Activated CD4-positive, alpha-beta T cell treated with anti-CD3 and anti-CD28 coated beads, Interleukin-2, amount 50 U/mL, for 24 hours (primary cell): ENCODE measurements at regions not wholly inside any gene's neighbourhood (a gene's known extent, or its start where the extent isn't known, plus 50 kb on each side); places are given as distances from the start of the nearest gene placed in this dataset.

Experiments
- DNase-seq, 2 donors: peaks; one replicate each; pipeline ENCODE4 v3.0.0-alpha.2; 2020; ENCODE audit warnings: low read depth in 1 of 2, low spot score in 1 of 2

GRCh38 chr4:177047070-177047850 lies 254.5 kb upstream of the VEGFC start:
- peak; percentile 13 to 18 for DNase-seq

GRCh38 chr4:177047851-177048174 lies 255.1 kb upstream of the VEGFC start:
- no peak for DNase-seq

- DNase-seq: no peak
Measured at GRCh38 chr4:177051473-177052060, 258.1 kb upstream of the NEIL3 start.

DNA sequence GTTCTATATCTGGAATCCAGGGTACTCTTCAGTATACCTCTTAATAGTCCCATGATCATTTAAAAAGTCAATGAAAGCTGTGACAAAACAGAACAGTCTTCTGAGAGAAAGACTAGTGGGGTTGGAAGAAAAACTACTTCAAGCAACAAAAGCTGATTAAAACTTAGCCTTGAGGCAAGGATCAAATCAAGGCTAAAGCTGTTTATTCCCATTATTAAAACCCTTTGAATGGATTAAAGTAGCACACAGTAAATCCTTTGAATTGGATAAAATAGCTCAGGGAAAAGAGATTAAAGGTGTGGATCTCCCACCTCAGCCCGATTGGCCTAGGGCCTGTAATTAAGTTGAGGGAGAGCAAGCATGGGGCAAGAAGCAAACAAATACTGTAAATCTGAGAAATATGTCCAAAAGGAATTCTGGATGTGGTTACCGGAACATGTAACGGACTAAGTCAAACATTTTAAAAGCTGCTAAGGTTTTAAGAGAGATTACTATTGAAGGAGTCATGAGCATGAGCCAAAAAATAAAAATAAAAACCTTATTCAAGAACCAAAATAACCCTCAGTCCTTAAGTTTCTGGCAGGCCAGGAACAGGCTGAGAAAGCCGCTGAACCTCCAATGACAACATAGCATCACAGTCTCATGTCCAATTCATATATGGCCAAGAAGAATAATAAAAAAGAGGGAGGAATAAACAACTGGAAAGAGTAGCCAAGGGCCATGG lies 257.3 kb upstream of the NEIL3 start:
- no peak for DNase-seq

GRCh38 chr4:177057186-177057585 lies 252.5 kb upstream of the NEIL3 start:
- DNase-seq: no peak

DNA sequence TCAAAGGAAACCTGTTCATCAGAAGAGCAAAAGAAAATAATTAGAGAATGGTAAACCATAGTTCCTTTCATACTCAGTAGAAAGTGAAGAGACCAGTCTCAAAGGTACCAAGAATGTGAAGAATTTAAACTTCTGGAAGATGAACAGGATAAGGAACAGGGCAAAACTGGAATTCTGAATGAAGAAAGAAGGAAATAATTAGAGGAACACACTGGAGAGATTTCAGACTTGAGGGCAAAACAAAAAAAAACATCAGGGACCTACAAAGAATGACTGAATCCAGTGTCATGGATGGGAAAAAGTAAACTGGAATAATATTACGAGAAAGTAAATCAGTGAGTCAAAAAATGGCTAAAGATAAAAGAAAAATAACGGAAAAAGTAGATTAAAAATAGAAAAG lies 245.6 kb upstream of the NEIL3 start:
- DNase-seq: no peak

GRCh38 chr4:177064729-177065394 lies 244.8 kb upstream of the NEIL3 start:
- no peak for DNase-seq

DNA sequence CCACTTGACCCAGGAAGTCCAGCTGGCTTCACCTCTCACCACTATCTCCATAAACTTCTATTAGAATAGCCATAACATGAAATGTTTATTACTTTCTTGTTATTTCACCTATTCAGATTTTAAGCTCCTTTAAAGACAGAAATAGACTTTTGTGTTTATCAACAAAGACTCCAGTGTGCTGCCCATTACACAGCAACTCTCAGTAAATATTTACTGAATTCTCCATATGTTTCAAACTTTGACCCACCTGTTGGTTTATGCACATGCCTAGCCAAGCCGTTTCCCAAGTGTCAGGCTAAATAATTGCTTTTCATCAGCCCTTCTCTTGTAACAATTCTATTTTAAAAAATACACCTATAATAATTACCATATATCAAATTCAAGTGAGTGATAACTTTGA lies 242.9 kb upstream of the NEIL3 start:
- no peak for DNase-seq

DNA sequence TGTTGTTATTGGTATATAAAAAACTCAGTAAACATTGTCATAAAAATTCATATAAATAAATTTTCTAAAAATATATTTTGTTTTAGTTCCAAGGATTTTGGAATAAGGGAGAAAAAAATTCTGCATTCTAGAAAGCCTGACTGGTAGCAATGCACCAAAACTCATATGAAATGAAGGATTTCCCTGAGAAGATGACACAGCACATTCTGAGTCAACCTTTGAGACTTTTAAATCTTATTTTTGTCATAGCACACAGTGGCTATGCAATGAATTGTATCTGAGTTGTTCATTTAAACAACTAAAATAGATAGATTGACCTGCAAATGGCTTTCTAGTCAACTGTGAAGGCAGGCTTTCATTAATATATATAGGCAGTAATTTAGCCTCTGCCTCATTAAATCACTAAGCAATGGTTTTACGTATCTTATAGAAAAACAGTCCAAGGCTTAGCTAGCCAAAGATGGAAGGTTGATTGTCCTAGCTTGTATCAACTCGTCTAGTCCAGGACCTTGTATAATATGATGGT lies 239.1 kb upstream of the NEIL3 start:
- DNase-seq: no peak

DNA sequence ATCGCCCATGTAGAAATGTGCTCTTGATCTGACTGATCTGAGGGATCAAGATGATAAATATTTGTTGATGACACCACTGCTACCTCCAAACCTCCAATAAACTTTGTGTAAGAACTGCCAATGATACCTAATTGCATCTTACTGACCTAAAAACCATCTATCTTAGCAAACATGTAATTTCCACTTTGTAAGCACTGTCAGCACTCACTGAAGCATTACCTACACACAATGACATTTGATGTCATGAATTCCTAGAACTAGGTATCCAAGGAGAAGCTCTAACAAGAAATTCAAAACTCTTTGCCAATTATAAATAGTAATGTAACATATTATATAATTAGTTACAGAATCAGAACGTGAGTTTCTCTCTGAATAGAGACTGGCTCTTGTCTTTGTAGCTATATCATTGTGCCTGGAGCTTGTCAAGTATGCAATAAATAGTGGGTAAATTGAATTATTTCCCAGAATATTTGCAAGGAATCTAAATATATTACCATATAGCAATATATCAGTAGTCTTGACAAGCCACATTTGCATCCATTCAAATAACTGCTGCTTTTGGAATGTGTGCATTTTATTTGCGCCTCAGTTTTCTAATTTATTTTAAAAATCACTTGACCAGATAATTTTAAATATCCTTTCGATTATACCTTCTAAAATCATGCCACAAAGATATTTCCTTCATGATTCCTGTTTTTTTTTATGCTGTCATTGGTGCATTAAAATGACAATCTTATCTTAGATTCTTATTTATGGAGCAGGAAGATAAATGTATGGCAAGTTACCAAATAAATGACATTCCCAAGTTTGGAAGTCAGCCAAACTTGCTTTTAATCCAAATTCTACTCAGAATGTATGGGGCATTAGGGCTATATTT lies 232.3 kb upstream of the NEIL3 start:
- no peak for DNase-seq

DNA sequence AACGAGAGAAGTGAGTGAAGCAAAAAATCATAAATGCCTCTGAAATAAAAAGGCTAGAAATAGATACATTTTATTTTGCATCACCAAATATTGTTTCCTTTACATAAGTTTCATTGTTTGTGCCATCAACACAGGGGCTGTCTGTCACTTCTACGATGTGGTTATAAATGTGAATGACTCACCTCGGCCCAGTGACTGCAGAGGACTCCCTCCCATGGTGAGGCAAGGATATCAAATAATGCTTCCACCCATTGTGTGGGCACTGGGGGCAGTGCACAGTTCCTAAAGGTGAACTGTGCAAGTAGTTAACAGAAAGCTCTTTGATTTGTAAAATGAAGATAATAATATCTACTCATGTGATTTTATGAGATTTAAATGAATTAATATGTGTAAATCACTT lies 230.3 kb upstream of the NEIL3 start:
- no peak for DNase-seq

GRCh38 chr4:177080388-177080787 lies 229.3 kb upstream of the NEIL3 start:
- no peak for DNase-seq

GRCh38 chr4:177087060-177087459 lies 222.6 kb upstream of the NEIL3 start:
- no peak for DNase-seq

DNA sequence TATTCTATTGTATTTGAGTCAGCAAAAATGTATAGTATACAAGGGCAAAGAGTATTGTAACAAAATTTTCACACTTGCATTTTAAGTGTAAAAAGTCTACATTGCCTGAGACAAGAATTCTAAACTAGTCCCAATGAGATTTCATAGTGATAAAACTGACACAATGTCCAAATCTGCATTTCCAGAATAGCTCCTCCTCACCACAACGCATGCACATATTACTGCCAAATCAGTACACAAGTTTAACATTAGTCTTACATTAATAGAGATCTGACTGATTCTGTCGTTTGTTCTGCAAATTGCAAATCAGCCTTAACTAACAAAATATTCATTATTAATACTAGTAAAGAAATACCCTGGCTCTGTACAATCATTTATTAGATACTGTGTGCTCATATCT lies 222.2 kb upstream of the NEIL3 start:
- no peak for DNase-seq

GRCh38 chr4:177091515-177091914 lies 218.2 kb upstream of the NEIL3 start:
- no peak for DNase-seq

DNA sequence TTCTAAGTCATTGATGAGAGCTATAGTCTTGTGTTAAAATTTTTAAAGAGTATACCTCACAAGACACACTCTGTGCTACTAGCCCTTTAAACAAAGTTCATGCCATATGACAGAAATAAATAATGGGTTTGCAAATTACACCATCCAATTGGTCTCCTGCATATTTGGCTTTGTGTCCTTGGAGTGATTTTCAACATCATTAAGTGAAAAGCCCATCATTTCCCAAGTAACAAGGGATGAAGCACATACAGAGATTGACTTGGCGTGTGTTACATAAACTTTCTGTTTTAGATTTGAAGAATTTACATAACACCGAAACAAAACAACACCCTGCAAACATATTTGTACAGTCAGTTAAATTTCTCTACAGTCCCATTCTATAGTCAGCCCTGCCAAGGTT lies 216.9 kb upstream of the NEIL3 start:
- no peak for DNase-seq

- DNase-seq: no peak
Measured at GRCh38 chr4:177093964-177094363, 215.7 kb upstream of the NEIL3 start.

GRCh38 chr4:177097291-177097690 lies 212.4 kb upstream of the NEIL3 start:
- DNase-seq: no peak

- DNase-seq: no peak
Measured at GRCh38 chr4:177099211-177099610, 210.5 kb upstream of the NEIL3 start.

DNA sequence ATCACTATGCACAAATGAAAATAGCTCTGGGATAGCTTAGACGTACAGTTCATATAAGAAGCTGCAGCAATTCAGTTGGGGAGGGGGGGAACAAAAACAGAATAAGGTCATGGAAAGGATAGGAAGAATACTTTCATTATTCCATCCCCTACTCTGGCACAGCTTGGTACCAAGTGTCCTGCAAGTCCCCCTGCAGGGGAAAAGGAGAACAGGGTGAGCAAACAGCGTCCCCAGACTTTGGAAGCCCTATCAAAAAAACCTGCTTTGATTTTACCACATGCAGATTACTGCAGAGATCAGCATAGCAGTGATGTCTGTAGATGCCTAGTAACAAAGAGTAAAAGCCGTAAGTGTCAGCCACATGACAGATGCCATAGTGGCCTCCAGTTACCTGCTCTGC lies 209.4 kb upstream of the NEIL3 start:
- DNase-seq: no peak

DNA sequence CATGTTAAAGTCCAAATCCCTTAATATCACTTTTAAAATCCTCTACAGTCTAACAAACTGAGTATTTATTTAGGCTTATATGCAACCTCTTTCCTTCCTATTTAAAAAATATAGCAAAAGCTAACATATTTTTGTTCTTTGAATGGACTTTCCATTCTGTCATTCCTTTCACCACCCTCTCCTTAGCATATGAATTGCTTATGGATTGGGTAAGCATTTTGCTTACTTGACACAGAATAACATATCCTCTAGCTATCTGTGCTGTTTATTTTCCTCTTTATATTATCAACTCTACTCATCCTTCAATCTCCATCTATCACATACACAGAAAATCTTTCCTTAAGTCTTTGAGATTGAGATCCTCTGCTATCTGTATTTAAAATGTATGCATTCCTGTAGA lies 206.1 kb upstream of the NEIL3 start:
- DNase-seq: no peak
